HG02571 (cell line): ENCODE measurements at regions not wholly inside any gene's neighbourhood (a gene's known extent, or its start where the extent isn't known, plus 50 kb on each side); places are given as distances from the start of the nearest gene placed in this dataset.
"Not testable (repeated sequence)": the region's sequence is repeated elsewhere in the genome, so short reads cannot be mapped to it uniquely, and the experiment has no call there.

Source experiments
- ATAC-seq: cut with Tn5 transposase; IDR thresholded peaks from one replicate; pipeline ENCODE4 v1.9.1; 2021; ENCODE audit warnings: mild to moderate bottlenecking, moderate library complexity; ENCODE audit not compliant: unreplicated experiment

DNA sequence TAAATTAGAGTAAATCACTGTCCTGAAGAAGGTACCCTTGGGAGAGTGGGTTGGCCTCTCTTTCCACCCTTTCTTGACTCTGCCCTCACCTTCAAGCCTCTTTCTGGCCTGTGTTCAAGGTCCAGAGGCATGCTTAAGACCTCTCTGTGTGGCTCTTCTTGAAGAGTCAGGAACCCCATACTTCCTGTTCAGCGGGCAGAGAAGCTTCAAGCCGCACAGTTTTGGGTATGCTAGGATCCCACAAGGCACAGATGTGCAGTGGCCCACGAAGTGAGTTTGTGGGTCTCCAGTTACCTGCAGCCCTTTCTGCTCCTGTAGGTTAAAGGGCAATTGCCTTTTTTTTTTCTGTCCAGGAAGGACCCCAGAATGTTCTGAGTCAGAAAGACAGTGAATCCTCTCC, 113.7 kb downstream of the PPIAL4A start:
- ATAC-seq: not testable (repeated sequence)

DNA sequence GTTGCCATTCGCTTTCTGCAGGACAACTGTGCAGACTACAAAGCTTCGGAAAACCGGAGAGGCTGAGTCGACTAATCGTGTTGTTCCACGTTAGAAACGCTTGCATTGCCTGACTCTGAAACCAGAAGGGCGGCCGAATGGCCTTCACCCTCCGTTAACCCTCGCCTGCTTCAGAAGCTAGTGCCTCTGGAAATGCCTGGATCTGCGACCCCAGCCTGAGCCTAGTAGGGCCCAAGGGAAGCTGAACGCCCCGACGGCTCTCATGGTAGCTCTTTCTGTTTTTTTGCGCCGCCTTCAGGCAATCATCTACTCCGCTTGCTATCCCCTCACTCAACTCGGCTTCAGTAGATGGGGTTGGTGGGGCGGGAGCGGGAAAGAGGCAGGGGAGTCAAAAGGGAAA, 117.3 kb downstream of the PPIAL4A start:
- not testable (repeated sequence) for ATAC-seq

DNA sequence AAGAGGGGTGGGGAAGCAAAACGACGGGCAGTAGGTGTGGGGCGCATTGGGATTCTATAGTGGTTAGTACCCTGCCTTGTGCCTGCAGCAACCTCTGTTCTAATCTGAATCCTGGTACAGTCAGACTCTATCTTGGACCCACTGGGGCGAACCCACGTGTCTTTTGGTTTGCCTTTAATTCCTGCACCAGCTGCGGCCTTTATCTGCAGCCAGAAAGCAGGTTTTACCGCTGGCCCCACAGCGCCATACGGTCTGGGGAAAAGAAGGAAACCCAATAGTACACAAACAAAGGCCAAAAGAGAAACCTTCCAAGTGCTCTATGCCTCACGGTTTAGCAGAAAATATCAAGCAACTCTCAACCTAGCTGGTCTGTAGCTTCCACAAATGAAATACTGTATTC, 118.2 kb downstream of the PPIAL4A start:
- ATAC-seq: not testable (repeated sequence)

DNA sequence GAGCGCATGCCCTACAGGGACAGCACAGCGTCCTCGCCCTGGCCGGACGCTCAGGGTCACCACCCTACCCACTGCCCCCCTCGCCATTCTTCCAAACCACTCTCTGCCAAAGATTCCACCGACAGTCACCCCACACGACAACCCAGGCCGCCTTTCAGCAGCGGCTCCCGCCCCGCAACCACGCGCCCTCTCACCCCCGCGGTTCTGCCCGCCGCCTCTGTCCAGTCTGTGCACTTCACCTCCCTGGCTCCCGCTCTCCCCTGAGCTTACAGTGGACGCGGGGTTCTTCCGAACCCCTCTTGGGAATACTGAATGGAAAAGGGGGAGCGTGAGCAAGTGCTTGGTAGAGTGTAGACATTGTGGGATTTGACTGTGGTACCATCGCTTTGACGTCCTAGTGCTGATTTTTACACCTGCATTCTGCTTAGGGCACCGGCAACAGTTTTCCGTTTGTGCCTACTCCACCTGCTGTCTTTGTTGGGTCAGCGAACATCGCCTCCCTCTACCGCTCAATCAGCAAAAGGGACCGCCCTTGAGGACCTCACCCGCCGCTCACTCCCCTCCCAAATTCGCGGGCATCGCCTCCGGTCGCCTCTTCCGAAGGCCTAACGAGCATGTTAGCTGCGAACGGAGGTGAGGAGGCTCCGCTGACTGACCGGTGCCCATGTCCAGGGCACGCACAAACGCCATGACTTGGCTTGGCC, 119.1 kb downstream of the PPIAL4A start:
- not testable (repeated sequence) for ATAC-seq

DNA sequence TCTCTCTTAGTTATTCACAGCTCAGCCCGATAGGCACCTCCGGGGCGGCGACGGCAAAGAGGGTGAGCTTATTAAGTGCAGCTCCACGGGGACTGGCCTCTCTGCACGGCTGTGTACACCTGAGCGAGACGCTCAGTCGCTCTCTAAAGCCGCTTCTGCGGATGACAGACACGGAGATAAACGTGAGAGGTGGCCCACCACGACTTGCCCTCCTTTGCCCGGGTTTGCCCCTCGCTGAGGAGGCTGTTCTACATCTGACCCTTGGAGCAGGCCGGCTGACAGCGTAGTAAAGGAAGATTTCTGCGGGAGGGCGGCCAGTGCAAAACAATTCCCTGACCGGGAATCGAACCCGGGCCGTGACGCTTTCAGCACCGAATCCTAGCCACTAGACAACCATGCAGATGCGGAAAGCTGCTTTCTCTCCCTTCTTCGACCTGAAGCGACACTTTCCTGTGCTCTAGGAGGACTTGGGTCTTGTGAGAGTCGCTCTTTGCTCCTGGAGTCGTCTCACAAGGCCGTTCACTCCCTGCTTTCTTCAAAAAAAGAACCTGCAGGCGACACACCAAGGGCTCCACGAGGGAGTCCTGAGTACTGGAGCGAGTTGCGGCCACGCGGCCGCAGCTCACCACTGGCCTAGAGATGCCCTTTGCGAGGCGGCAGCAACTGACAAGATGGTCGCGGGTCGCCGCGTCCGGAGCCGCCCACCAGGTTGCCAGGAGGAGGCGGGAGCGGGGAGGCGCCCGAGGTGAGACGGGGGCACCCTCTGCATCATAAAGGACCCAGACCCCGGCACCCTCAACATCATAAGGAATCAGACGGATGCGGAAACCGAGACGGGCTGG, 119.9 kb downstream of the PPIAL4A start:
- not testable (repeated sequence) for ATAC-seq

DNA sequence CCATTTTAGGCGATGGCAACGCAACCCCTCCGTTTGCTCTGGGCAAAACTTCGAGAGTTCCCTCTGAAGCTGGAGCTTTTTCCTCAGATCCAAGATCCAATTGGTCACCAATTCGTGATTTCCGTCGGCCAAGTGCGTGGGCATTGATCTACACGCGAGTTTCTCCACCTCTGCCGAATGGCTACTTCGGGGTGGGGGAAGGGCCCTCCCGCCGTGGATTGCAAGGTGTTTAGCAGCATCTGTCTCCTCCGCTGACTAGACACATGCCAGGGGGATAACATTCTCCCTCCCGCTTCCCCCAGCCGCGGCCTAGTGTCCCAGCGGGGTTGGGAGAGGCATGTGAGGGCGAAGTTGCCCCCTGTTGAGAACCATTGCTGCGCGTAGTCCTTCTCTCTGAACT, 120.6 kb downstream of the PPIAL4A start:
- ATAC-seq: not testable (repeated sequence)

DNA sequence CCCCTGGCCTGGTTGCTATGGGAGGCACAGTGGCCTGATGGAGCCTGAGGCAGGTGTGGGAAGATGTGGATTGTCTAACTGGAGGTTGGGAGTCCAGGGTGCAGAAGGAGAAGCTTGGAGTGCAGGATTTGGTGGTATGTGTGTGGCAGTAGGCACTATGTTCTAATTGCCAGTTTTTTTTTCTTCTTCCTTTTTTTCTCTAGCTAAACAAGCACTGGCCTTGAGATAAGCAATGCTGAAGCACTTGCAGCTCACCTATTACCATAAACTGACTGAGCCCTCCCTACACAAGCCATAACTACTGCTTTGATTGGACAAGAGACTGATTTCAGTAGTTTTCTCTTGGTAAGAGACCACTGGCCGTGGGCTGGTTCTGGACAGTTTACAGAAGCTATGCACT, 123.6 kb downstream of the PPIAL4A start:
- not testable (repeated sequence) for ATAC-seq

DNA sequence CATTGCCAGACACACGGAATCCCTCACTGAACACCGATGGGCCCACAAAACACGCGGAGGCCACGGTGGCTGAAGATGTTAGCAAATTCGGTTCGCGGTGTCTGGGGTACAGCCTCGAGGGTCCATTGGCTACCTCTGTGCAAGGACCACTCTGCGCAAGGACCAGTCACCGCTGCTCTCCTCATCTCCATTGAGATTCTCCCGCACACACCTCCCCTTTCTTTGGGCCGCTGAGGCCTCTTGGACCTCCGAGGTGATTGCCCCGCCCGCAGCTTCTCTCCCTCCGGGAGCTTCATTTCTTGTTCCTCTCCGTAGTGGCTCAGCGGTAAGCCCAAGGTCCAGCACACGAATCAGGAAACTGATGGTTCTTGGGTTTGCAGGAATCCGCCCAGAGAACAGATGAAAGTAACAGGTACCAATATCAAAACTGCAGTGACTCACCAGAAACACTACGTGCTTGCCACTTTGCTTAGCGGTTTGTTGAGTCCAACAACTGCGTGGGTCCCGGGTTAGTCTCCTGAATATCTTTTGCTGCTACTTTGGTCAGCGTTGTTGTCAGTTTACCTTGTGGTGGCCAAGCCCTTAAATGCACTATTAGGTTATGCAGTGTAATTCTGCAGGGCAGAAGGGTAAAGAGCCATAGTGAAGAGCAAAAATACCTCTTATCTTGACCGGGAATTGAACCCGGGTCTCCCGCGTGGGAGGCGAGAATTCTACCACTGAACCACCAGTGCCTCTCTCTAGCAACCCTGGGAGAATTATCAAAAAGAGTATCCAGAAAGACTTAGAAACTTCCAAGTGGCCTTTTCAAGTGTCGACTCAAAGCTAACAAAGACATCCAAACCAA, 126.8 kb downstream of the PPIAL4A start:
- not testable (repeated sequence) for ATAC-seq

DNA sequence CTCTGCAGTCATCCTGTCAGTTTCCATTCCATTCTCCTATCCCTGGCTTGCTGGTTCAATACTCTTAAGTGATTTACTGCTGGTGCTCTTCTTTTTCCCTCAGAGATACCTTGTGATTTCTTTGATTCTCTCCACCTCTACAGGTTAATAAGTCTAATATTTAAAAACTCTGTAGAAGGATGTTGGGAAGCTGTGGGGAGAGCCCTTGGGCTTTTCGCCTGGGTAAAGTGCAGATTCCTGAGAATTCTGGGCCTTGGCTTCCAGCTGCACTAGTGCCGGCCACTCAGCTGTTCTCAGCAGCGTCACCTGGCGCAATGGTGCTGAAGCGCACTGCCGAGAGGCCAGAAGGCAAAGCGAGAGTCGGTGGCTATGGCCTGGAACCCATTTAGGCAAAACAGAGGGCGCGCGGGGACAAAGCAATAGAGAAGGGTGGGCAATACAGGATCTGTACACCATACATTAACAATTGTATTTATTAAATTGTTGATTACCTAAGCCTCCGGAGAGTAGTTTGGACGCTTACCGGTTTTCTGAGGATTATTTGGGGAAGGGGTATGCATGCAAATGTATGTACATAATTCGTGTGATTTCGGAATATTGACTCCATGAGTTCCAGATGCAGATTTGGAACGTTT, 130.3 kb downstream of the PPIAL4A start:
- ATAC-seq: not testable (repeated sequence)

DNA sequence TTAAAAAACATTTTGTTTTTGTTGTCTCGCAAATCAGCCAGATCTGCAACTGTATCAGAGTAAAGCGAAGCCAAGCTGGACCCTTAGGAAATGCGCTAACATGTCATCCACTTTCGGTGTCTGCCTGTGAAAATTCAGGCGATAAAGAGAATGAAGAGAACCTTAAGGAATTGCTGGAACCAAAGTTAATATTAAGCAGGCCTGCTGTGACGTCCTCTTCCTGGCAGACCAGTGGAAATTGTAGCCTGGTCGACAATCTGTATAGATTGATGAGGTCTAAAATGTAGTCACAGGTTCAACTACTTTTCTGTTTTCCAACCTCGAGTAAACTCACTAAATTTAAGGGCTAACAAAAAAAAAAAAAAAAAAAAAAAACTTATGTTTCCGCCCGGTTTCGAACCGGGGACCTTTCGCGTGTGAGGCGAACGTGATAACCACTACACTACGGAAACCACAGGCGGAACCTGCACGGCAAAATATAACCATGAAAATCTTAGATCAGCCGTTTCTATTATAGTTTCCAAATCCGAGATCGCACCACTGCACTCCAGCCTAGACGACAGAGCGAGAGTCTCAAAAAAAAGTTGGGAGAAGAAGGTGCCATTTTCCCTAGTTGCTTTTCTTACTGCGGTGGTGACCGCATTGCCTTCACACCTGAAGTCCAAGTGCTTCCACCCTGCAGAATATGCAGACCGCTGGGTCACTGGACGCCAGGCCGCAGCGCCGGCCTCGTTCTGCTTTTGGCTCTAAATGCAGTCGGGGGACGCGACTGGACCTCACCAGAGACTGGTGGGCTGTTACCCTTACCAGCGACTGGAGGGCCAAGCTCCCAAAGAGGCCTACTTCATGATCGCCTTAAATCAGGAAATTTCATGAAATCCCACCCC, 131.0 kb downstream of the PPIAL4A start:
- not testable (repeated sequence) for ATAC-seq

DNA sequence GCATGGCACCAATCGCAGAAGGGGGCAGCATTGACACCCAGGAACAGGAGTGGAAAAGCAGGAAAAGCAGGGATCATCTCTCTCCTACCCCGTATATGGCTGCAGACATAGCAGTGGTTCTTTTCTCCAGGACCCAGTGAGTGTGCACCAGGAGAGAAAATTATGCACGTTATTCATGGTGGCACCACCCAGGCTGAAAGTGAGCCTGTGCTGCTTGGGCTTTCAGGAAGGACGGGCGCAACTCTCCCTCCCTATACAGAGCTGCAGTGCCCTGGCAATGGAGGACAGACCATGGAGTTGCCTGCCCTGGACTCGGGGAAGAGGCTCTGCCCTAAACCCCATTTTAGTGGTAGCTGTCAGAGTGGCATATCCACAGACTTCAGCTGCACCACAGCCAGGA, 132.1 kb downstream of the PPIAL4A start:
- not testable (repeated sequence) for ATAC-seq

DNA sequence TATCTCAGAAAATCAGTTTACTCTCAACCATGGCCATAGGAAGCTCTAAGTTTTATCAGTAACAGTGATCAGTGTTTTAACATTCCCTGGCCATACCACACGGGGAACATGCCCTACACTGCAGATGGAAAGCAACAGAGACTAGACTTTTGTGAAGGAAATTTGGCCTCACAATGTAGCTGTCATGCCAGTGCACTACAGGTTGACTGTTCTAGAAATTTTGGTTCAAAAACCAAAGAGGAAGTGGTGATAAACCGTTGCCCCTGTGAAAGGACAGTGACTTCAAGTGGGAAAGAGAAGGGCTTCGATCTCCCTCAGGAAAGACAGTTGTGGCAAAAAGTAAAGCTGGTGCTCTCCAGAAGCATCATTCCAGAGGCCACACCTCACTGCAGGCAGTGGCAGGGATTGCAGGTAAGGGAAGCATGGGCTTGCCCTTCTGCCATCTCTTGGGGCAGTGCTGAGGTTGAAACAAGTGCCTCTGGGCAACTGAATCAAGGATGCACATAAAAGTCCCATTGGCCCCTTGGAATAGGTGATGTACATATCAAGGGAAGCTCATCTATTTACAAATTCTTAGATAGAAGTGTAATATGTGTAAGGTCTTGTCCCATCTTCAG, 143.4 kb downstream of the PPIAL4A start:
- not testable (repeated sequence) for ATAC-seq

DNA sequence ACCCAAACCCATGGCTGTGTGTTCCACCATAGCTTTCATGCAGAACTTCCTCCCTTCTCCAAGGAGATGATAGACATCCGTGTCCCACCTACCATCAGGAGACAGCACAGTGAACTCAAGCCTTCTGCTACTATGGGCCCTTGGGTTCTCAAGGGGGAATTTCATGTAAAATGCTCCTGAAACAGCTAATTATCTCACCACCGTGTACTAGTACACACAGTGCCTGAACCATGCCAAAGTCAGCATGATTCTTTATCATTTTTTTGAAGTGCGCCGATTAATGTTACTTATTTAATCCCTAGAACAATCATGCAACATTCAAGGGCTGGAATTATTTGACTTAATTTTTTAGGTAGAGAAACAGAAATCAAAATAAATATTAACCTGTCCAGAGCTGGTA, 147.2 kb downstream of the PPIAL4A start:
- not testable (repeated sequence) for ATAC-seq

DNA sequence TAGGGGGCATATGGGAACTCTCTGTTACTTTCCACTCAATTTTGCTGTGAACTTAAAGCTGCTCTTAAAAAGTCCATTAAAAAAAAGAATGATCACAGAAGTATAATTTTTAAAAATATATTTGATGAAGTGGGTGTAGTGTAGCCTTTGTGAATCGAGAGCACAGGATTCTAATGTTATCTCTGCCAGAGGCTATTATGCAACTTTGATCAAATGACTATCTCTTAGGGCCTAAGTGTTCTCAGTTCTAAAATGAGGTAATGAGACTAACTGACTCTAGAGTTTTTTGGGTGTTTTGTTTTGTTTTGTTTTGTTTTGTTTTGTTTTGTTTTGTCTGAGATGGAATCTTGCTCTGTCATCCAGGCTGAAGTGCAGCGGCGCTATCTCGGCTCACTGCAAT, 143.2 kb downstream of the FAM72B start:
- not testable (repeated sequence) for ATAC-seq

DNA sequence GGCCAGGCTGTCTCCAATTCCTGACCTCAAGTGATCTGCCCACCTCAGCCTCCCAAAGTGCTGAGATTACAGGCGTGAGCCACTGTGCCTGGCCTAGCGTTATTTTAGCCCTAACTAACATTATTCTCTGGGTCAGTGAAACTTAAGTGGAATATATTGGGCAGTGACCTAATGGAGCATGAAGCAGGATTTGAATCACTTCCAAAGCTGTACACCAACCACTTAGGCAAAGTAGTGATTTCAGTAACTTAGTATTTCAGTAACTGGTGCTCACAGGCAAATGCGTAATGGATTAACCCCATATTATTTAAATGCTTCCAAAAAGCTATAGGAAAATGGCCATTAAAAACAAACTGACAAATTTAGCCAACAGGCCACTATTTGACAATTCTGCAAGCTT, 142.6 kb downstream of the FAM72B start:
- not testable (repeated sequence) for ATAC-seq

DNA sequence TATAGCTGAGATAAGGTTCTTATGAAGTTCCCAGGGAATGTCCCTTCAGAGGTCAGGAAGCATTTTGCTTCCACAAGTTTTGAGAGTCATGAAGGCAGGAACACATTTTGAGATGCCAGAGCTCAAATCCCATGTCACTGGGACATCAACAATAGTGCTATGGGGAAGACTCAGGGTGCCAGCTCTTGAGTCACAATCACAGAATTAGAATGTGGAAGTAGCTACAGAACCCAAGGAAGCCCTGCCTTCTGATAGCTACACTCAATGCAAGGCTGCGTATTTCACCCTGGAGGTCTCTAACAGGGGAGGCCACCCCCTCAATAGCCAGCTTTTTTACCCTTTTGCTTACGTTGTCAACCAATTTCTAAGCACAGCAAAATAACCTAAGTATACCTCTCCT, 141.3 kb downstream of the FAM72B start:
- not testable (repeated sequence) for ATAC-seq

DNA sequence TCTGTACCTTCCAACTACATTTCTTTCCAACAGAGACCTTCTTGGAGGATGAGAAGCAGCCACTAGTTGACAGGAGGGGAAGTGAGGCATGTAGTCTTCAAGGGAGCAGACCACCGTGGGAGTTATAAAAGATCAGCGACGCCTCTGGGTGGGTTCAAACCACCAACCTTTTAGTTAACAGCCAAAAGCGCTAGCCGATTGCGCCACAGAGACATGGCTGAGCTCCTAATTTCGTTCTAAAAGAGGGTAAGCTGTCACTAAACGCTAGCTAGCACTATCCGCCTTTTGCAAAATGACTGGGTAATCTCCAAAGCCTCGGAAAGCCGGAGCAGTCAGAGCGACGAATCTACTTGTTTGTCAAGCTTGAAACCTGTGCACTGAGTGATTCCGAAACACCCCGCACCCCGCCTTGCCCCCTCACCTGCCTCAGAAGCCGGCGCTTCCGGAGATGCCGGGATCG, 135.8 kb downstream of the FAM72B start:
- ATAC-seq: not testable (repeated sequence)

DNA sequence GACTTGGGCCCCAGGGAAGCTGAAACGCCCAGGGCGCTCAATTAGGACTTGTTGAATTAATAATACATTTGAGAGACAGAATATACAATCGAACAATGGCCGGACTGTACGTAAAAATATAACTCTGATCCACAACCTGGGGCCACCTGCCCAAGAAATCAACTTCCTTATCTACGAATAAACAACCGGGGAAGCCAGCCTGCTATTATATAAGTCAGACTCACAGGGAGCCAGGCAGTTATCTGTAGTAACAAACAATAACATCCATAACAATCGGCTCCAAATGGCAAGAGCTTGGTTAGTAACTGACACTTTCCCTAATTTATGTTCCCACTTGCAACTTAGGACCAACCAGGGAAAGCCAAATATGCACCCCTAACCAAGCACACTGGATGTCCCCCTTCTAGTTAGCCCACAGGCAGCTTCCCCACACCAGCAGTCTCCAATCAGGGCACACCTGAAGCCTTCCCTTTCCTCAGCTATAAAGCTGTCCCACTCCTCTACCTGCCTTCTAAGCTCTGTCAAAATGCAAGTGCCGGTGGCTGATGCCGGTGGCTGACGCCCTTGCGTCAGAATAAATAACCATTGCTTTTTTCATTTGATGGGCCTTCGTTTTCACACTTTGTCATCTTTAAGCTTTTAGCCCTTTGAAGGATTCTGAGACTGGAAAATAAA, 135.2 kb downstream of the FAM72B start:
- ATAC-seq: not testable (repeated sequence)

DNA sequence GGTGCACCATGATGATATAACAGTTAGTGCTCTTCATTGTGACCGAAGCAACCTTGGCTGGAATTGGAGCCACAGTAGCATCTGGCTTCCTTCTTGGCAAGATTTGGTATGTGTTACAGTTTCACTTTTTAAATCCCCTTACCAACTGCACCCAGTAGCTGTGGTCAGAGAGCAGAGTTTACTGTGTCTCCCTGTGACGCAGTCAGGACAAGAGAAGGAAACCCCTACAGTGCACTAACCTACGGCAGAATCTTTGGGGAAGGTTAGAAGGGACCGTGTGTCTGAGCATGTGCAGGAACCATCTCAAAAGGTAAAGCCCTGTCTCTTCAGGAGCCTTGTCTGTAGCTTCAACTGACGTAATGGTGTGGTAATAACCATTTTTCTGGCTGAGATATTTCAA, 134.0 kb downstream of the FAM72B start:
- not testable (repeated sequence) for ATAC-seq
